Brain microvascular endothelial cell (primary cell): ENCODE measurements at regions not wholly inside any gene's neighbourhood (a gene's known extent, or its start where the extent isn't known, plus 50 kb on each side); places are given as distances from the start of the nearest gene placed in this dataset.

Experiments
- DNase-seq: peaks from one replicate; pipeline ENCODE4 v3.0.0-alpha.2; 2020
- H3K27ac ChIP-seq: fragments of 250-450 bp; sonication (Bioruptor Pico); 2 replicates; pipeline ENCODE4 v1.5.1; 2020; ENCODE audit warnings: mild to moderate bottlenecking, moderate library complexity
- H3K27me3 ChIP-seq: fragments of 250-450 bp; sonication (Bioruptor Pico); replicated peaks from 2 replicates; pipeline ENCODE4 v1.5.1; 2020; ENCODE audit warnings: mild to moderate bottlenecking
- H3K36me3 ChIP-seq: fragments of 250-450 bp; sonication (Bioruptor Pico); replicated peaks from 2 replicates; pipeline ENCODE4 v1.5.1; 2020; ENCODE audit warnings: mild to moderate bottlenecking
- H3K4me3 ChIP-seq: 2 replicates; pipeline ENCODE4 v1.5.1; 2011; ENCODE audit warnings: low read depth, mild to moderate bottlenecking, control low read depth, low read length, moderate library complexity
- CTCF ChIP-seq: IDR thresholded peaks from 2 replicates; pipeline ENCODE4 v1.5.1; 2011; ENCODE audit warnings: low read depth, mild to moderate bottlenecking, moderate library complexity, low read length, control low read depth, inconsistent platforms; ENCODE audit errors: missing control alignments
- in situ Hi-C: cut with HindIII; loops from 2 replicates; pipeline ENCODE4 v1.10.0; 2017; ENCODE audit warnings: low sequenced_read_pairs, low pct_ligation_motif_present

GRCh38 chr12:24427776-24428175, 478.3 kb upstream of the SOX5 start:
- no peak overlapping the region for H3K27ac ChIP-seq
- no peak for TF ChIP-seq CTCF
- in situ Hi-C loops, result no loop called here
- no peak overlapping the region for H3K4me3 ChIP-seq
- no peak for DNase-seq
- no peaks in the 10 kb centered on the region for H3K27me3 ChIP-seq
- no peaks in the 10 kb centered on the region for H3K36me3 ChIP-seq

GRCh38 chr12:24425601-24425970, 476.1 kb upstream of the SOX5 start:
- TF ChIP-seq CTCF, result no peak
- in situ Hi-C loops, result no loop called here
- peak; percentile 48 for DNase-seq
- no peak overlapping the region for H3K4me3 ChIP-seq
- no peaks in the 10 kb centered on the region for H3K36me3 ChIP-seq
- H3K27ac ChIP-seq, result no peak overlapping the region
- H3K27me3 ChIP-seq, result no peaks in the 10 kb centered on the region

GRCh38 chr12:24424889-24425600, 475.6 kb upstream of the SOX5 start:
- no peak for TF ChIP-seq CTCF
- in situ Hi-C loops, result no loop called here
- Histone ChIP-seq H3K27me3 (no peaks in the 10 kb centered on the region), H3K27ac (no peak overlapping the region), H3K4me3 (no peak overlapping the region), H3K36me3 (no peaks in the 10 kb centered on the region)
- no peak for DNase-seq

- H3K36me3 ChIP-seq, result no peaks in the 10 kb centered on the region
- in situ Hi-C loops, result no loop called here
- H3K4me3 ChIP-seq, result no peak overlapping the region
- no peak overlapping the region for H3K27ac ChIP-seq
- no peak for DNase-seq
- H3K27me3 ChIP-seq, result no peaks in the 10 kb centered on the region
- no peak for TF ChIP-seq CTCF
Observed at GRCh38 chr12:24424376-24424775, 474.9 kb upstream of the SOX5 start.

GRCh38 chr12:24423611-24424010, 474.1 kb upstream of the SOX5 start:
- no peak overlapping the region for H3K4me3 ChIP-seq
- H3K27ac ChIP-seq, result no peak overlapping the region
- no peaks in the 10 kb centered on the region for H3K27me3 ChIP-seq
- in situ Hi-C loops, result no loop called here
- TF ChIP-seq CTCF, result no peak
- no peak for DNase-seq
- H3K36me3 ChIP-seq, result no peaks in the 10 kb centered on the region

GRCh38 chr12:24421759-24422158, 472.3 kb upstream of the SOX5 start:
- Histone ChIP-seq H3K36me3 (no peaks in the 10 kb centered on the region), H3K27ac (no peak overlapping the region), H3K27me3 (no peaks in the 10 kb centered on the region), H3K4me3 (no peak overlapping the region)
- no peak for TF ChIP-seq CTCF
- DNase-seq, result no peak
- in situ Hi-C loops, result no loop called here
